GM21423 (cell line): ENCODE measurements at regions not wholly inside any gene's neighbourhood (a gene's known extent, or its start where the extent isn't known, plus 50 kb on each side); places are given as distances from the start of the nearest gene placed in this dataset.
"Not testable (repeated sequence)": the region's sequence is repeated elsewhere in the genome, so short reads cannot be mapped to it uniquely, and the experiment has no call there.

Experiments used
- ATAC-seq: cut with Tn5 transposase; IDR thresholded peaks from one replicate; pipeline ENCODE4 v1.9.1; 2021; ENCODE audit warnings: mild to moderate bottlenecking, moderate library complexity; ENCODE audit not compliant: unreplicated experiment

GRCh38 chr10:63994371-63994770, 473.2 kb downstream of the REEP3 start:
- no peak for ATAC-seq

- no peak for ATAC-seq
These were observed 486.0 kb downstream of the REEP3 start for GRCh38 chr10:64007157-64007556.

GRCh38 chr10:64010711-64011110, 489.5 kb downstream of the REEP3 start:
- ATAC-seq: no peak

GRCh38 chr10:64011912-64012714, 490.9 kb downstream of the REEP3 start:
- no peak for ATAC-seq

GRCh38 chr10:64014281-64014680, 493.1 kb downstream of the REEP3 start:
- ATAC-seq: no peak

- no peak for ATAC-seq
These were observed 502.8 kb downstream of the REEP3 start for GRCh38 chr10:64023926-64024470.

GRCh38 chr10:64033711-64034110, 512.5 kb downstream of the REEP3 start:
- no peak for ATAC-seq

- no peak for ATAC-seq
These were observed 515.2 kb downstream of the REEP3 start for GRCh38 chr10:64036321-64036930.

GRCh38 chr10:64037071-64037661, 516.0 kb downstream of the REEP3 start:
- no peak for ATAC-seq

- no peak for ATAC-seq
These were observed 516.9 kb downstream of the REEP3 start for GRCh38 chr10:64038107-64038506.

- ATAC-seq: peak; percentile 45
These were observed 518.0 kb downstream of the REEP3 start for GRCh38 chr10:64039198-64039597.

GRCh38 chr10:64040781-64041180, 519.6 kb downstream of the REEP3 start:
- peak; percentile 5 for ATAC-seq

GRCh38 chr10:64041185-64041988, 520.2 kb downstream of the REEP3 start:
- peak; percentile 89 for ATAC-seq

GRCh38 chr10:64041989-64042490, 520.8 kb downstream of the REEP3 start:
- no peak for ATAC-seq

GRCh38 chr10:64044098-64044497, 522.9 kb downstream of the REEP3 start:
- ATAC-seq: no peak

GRCh38 chr10:64044957-64045632, 523.9 kb downstream of the REEP3 start:
- not testable (repeated sequence) for ATAC-seq

GRCh38 chr10:64054392-64054791, 533.2 kb downstream of the REEP3 start:
- ATAC-seq: no peak

- ATAC-seq: no peak
These were observed 538.7 kb downstream of the REEP3 start for GRCh38 chr10:64059884-64060283.

- no peak for ATAC-seq
These were observed 539.2 kb downstream of the REEP3 start for GRCh38 chr10:64060389-64060788.

- ATAC-seq: no peak
These were observed 541.6 kb downstream of the REEP3 start for GRCh38 chr10:64062793-64063192.
